ENCODE measurements at regions not wholly inside any gene's neighbourhood (a gene's known extent, or its start where the extent isn't known, plus 50 kb on each side); places are given as distances from the start of the nearest gene placed in this dataset.
"Not testable (repeated sequence)": the region's sequence is repeated elsewhere in the genome, so short reads cannot be mapped to it uniquely, and the experiment has no call there.

GRCh38 chr20:29031262-29031982, 2226.0 kb upstream of the DEFB115 start:
- DNase-seq = not testable (repeated sequence)

GRCh38 chr20:29044239-29044638, 2213.2 kb upstream of the DEFB115 start:
- not testable (repeated sequence) for DNase-seq

DNA sequence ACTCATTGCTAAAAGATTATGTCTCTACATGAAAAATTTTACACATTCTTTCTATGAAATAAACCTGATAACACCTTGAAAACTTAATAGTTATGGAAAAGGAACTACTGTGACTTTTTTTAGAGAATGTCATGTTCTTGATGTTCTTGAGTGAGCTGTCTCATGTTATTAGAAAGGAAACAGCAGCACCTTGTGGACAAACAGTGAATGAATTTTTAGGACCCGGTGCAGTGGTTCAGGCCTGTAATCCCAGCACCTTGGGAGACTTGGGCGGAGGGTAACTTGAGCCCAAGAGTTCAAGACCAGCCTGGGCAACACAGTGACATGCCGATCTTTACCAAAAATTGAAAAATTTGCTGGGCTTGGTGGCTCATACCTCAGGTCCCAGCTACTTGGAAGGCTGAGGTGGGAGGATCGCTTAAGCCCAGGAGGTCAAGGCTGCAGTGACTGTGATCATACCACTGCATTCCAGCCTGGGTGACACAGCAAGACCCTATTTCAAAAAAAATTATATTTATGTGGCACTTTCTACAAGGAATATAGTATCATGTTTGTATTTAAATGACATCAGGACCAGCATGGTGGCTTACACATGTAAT, 2207.4 kb upstream of the DEFB115 start:
- not testable (repeated sequence) for DNase-seq

DNA sequence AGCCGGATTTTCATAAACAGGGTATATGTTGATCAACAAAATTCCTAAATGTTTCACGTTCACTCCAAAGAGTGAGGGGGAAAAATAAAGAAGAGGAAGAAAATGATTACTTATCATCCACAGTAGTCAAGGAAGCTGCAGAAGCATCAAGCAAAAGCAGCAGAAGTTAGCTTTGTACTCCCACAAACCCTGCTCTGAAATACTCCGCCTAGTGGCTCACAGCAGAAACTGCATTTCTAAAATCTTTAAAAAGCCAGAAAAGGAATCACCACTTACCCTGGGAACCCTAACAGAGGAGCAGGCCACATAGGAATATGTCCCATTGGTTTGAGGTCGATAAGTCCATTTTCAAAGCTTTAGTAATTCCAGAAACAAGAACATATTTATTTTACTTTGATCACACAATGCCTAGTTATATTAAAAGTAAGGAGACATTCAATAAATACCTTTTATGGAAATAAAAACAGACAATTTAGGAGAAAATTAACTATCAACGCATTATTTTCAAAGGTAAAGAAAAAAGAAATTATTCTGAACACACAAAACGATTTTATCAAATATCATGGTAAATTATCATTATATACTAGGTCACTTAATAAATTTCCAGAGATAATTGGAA, 2199.5 kb upstream of the DEFB115 start:
- DNase-seq = not testable (repeated sequence)

GRCh38 chr20:29062451-29062850, 2195.0 kb upstream of the DEFB115 start:
- DNase-seq = not testable (repeated sequence)

DNA sequence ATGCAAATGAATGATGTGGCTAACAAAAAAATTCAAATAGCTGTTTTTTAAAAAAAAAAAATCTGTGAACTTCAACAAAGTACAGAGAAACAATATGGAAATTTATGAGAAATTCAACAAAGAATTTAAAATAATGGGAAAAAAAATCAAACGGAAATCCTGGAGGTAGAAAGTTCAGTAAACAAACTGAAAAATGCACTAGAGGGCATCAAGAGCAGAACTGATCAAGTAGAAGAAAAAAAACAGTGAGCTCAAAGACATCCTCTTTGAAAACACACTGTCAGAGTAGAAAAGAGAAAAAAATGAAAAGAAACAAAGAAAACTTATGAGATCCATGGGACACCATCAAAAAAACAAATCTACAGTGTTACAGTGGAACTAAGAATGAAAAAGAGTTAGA, 2191.1 kb upstream of the DEFB115 start:
- not testable (repeated sequence) for DNase-seq

GRCh38 chr20:29073640-29074039, 2183.8 kb upstream of the DEFB115 start:
- DNase-seq = not testable (repeated sequence)

DNA sequence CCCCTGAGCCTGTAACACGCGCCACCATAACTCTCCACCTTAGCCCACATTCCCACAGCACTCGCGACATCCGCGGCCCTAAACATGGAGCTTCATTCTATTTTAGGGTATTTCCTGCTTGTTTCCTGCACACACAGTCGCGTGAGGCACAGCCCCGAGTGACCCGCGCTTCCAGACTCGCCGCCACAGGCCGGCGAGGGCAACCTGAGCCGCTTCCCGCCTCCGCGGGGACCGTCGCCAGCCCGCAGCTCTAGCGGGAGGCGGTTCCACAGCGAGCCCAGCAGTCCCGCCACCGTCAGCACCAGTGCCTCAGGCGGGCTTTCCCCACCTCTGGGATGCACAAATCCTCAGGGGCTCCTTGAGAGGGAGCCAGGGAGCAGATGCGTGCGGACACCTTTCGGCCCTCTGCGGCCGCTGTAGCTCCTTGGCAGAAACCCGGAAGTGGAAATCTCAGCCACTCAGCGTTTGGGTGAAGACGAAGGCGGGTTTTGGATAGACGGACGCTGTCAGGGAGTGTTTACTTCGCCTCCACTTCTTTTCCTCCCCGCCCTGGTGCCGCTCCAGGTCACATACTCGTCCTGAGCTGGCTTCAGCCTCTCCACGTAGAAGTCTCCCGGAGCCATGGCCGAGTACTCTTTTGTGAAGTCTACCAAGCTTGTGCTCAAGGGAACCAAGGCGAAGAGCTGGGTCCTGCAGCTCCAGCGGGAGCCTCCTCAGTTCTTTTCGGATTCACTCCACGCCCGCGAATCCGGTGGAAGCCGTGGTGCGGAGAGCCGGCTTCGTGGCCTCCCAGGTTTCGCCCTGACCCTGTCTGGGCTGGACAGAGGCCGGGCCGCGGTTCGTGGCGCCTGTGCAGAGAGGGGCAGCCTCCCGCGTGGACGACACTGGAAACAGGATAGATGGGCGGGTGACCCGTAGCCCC, 2177.4 kb upstream of the DEFB115 start:
- DNase-seq = peak; percentile 25

GRCh38 chr20:29081712-29082111, 2175.8 kb upstream of the DEFB115 start:
- DNase-seq = not testable (repeated sequence)

GRCh38 chr20:29085625-29086024, 2171.8 kb upstream of the DEFB115 start:
- no peak for DNase-seq

GRCh38 chr20:29086145-29086718, 2171.2 kb upstream of the DEFB115 start:
- DNase-seq = not testable (repeated sequence)

GRCh38 chr20:29086938-29087337, 2170.5 kb upstream of the DEFB115 start:
- DNase-seq = no peak

GRCh38 chr20:29087887-29088286, 2169.6 kb upstream of the DEFB115 start:
- DNase-seq = not testable (repeated sequence)

DNA sequence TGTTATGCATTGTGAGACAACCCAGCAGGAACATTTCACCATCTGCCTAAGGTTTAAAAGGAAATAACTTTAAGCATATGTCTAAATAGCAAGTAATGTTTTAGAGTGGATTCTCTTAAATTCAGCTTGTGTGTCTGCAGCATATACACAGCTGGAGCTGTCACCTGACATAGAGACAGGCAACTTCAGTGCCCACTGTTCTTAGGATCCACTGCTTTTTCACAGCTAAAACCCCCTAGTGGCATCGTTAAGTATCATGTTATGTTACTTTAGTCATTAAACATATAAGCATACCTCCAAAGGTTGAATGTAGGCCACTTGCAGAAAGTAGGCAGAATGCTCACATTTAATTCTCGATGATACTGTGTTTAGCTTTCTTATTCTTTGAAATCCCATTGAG, 2169.0 kb upstream of the DEFB115 start:
- not testable (repeated sequence) for DNase-seq

DNA sequence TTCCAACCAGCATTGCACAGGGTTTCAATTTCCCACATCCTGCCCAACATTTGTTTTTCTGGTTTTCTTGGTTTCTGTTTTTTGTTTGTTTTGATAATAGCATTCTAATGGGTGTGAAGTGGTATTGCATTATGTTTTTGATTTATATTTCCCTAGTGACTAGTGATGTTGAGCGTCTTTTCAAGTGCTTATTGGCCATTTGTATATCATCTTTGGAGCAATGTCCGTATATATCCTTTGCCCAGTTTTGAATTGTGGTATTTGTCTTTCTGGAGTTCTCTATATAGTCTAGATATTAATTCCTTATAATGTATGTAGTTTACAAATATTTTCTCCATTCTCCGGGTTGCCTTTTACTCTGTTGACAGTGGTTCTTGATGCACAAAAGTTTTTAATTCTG, 2168.1 kb upstream of the DEFB115 start:
- not testable (repeated sequence) for DNase-seq

DNA sequence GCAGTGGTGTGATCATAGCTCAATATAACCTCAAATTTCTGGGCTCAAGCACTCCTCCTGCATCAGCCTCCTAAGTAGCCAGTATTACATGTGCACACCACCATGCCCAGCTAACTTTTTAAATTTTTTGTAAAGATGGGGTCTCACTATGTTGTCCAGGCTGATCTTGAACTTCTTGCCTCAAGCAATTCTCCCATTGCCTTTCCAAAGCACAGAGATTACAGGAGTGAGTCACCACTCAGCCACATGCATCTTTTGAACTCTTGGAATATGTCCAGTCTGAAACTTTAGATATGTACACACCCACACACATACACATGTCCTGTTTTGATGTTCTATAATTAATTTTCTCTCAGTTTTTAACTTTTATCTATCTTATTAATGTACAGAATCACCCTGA, 2163.5 kb upstream of the DEFB115 start:
- DNase-seq = not testable (repeated sequence)

- DNase-seq = not testable (repeated sequence)
Observed at GRCh38 chr20:29096695-29097094, 2160.8 kb upstream of the DEFB115 start.

DNA sequence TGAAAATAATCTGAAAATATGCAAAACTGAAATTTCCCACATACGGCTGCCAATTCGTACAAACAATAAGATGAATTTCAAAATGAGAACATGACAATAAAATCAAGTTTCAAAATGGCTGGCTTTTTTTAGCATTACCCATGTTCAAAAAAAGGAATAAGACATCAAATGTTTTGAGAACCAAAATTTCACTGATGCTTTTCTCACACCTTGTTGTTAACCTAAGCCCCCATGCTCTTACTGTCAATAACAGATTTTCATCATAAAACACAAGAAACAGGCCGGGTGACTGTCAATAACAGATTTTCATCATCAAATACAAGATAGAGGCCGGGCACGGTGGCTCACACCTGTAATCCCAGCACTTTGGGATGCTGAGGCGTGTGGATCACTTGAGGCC, 2149.6 kb upstream of the DEFB115 start:
- not testable (repeated sequence) for DNase-seq

DNA sequence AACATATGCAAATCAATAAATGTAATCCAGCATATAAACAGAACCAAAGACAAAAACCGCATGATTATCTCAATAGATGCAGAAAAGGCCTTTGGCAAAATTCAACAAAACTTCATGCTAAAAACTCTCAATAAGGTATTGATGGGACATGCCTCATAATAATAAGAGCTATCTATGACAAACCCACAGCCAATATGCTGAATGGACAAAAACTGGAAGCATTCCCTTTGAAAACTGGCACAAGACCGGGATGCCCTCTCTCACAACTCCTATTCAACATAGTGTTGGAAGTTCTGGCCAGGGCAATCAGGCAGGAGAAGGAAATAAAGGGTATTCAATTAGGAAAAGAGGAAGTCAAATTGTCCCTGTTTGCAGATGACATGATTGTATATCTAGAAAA, 2148.1 kb upstream of the DEFB115 start:
- not testable (repeated sequence) for DNase-seq

DNA sequence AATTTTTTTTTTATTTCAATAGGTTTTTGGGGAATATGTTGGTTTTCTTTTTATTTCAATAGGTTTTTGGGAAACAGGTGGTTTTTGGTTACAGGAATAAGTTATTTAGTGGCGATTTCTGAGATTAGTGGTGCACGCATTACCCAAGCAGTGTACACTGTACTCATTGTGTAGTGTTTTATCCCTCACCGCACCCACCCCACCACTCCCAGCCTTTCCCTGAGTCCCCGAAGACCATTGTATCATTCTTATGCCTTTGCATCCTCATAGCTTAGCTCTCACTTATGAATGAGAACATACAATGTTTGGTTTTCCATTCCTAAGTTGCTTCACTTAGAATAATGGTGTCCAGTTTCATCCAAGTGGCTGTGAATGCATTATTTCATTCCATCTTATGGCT, 2142.4 kb upstream of the DEFB115 start:
- DNase-seq = not testable (repeated sequence)

DNA sequence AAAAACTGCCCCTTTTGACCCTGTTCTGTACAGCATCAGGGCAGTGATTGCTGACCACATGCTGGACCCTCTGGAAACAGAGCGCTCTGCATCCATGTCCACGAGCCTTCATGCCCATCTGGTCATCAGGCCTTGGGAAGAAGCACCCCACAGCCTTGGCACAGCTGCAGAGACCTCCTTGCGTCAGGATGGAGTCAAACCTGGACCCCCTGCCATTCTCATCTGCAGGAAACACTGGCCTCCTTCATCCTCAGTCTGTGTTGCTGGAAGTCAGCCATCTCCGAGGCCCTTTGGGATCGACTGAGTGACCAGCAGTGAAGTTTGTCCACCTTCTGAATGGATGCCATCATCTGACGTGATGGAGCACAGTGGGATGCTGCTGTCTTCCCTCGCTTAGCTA, 2138.3 kb upstream of the DEFB115 start:
- no peak for DNase-seq

DNA sequence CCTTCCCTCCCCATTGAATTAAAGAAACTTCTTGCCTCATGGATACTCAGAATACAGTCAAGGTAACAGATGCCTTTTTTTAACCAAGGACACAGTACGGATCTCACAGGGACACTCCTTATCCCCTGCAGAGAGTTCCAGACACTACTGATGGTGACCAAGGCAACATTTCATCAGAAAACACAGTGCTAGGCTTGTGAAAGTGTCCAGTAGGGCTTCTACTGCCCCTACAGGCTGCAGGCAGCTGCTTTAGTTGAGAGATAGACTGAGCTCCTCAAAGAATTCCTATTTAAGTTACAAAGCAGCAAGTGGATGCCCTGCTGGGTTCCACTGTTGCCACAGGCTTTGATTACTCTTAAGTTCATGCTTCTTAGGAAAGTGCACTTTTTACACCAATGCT, 2137.8 kb upstream of the DEFB115 start:
- not testable (repeated sequence) for DNase-seq

GRCh38 chr20:29120088-29120487, 2137.4 kb upstream of the DEFB115 start:
- DNase-seq = not testable (repeated sequence)
